Brain microvascular endothelial cell (primary cell): ENCODE measurements at regions not wholly inside any gene's neighbourhood (a gene's known extent, or its start where the extent isn't known, plus 50 kb on each side); places are given as distances from the start of the nearest gene placed in this dataset.

ENCODE experiments used
- DNase-seq: peaks from one replicate; pipeline ENCODE4 v3.0.0-alpha.2; 2020
- H3K27ac ChIP-seq: fragments of 250-450 bp; sonication (Bioruptor Pico); 2 replicates; pipeline ENCODE4 v1.5.1; 2020; ENCODE audit warnings: mild to moderate bottlenecking, moderate library complexity
- H3K27me3 ChIP-seq: fragments of 250-450 bp; sonication (Bioruptor Pico); replicated peaks from 2 replicates; pipeline ENCODE4 v1.5.1; 2020; ENCODE audit warnings: mild to moderate bottlenecking
- H3K36me3 ChIP-seq: fragments of 250-450 bp; sonication (Bioruptor Pico); replicated peaks from 2 replicates; pipeline ENCODE4 v1.5.1; 2020; ENCODE audit warnings: mild to moderate bottlenecking
- H3K4me3 ChIP-seq: 2 replicates; pipeline ENCODE4 v1.5.1; 2011; ENCODE audit warnings: low read depth, mild to moderate bottlenecking, control low read depth, low read length, moderate library complexity
- in situ Hi-C: cut with HindIII; loops from 2 replicates; pipeline ENCODE4 v1.10.0; 2017; ENCODE audit warnings: low sequenced_read_pairs, low pct_ligation_motif_present
- TF ChIP-seq, protein P1 (sequence below): IDR thresholded peaks from 2 replicates; pipeline ENCODE4 v1.5.1; 2011; ENCODE audit warnings: low read depth, mild to moderate bottlenecking, moderate library complexity, low read length, control low read depth, inconsistent platforms; ENCODE audit errors: missing control alignments

DNA sequence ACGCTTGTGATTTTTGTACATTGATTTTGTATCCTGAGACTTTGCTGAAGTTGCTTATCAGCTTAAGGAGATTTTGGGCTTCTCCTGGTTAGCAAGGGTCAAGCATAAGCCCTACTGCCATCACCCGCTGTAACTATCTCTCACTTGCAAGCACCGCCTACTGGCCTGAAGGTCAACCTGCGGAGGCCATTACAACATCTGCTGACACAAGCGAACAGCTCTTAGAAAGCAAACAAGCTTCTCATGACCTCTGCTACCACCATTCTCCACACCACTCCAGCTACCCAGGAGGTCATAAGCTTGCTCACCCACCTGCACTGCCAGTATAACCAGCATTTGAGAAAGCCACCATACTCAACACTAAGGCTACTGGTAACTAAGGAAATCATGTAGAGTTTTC lies 288.4 kb upstream of the KIRREL3 start:
- H3K27me3 ChIP-seq: no peaks in the 10 kb centered on the region
- H3K4me3 ChIP-seq: no peak overlapping the region
- in situ Hi-C loops: no loop called here
- H3K36me3 ChIP-seq: no peaks in the 10 kb centered on the region
- no peak overlapping the region for H3K27ac ChIP-seq
- DNase-seq: no peak
- TF ChIP-seq, protein P1, sequence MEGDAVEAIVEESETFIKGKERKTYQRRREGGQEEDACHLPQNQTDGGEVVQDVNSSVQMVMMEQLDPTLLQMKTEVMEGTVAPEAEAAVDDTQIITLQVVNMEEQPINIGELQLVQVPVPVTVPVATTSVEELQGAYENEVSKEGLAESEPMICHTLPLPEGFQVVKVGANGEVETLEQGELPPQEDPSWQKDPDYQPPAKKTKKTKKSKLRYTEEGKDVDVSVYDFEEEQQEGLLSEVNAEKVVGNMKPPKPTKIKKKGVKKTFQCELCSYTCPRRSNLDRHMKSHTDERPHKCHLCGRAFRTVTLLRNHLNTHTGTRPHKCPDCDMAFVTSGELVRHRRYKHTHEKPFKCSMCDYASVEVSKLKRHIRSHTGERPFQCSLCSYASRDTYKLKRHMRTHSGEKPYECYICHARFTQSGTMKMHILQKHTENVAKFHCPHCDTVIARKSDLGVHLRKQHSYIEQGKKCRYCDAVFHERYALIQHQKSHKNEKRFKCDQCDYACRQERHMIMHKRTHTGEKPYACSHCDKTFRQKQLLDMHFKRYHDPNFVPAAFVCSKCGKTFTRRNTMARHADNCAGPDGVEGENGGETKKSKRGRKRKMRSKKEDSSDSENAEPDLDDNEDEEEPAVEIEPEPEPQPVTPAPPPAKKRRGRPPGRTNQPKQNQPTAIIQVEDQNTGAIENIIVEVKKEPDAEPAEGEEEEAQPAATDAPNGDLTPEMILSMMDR: no peak

DNA sequence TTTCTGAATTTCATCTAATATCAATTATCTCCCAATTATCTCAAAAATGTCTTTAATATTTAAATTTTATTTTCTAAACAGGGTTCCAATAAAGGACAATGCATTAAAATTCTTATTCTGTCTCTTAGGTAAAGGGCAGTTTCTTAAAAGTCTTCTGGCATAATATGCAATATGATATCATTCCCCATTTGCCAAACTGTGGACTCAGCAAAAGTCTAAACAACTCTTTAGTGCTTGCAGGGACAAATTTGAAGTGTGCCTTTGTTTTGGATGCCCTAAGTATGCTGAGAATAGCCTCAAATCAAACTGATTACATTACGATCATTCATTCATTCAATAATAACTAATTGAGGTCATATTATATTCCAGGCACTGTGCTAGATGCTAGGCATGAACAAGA lies 281.0 kb upstream of the KIRREL3 start:
- no peak overlapping the region for H3K27ac ChIP-seq
- H3K27me3 ChIP-seq: no peaks in the 10 kb centered on the region
- no peak for DNase-seq
- H3K36me3 ChIP-seq: no peaks in the 10 kb centered on the region
- TF ChIP-seq, protein P1: no peak
- in situ Hi-C loops: no loop called here
- H3K4me3 ChIP-seq: no peak overlapping the region

DNA sequence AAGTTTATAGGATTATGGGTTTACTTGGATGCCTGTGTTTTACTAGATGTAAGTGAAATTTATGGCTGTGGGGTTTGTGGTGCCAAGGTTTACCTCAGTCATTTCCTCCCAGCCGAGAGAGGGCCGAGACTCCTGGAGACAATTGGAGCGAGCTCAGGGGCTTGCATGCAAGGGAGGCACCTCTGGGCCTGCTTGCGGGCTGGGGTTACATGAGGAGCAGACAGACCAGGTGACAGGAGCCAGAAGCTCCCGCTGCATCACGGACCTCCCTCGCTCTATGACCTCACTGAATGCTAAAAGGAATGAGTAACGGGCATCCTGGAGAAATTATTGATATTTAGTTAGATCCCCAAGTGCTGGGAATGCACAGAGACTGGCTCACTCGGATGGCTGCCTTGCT lies 275.2 kb upstream of the KIRREL3 start:
- H3K27me3 ChIP-seq: no peaks in the 10 kb centered on the region
- DNase-seq: no peak
- TF ChIP-seq, protein P1: no peak
- H3K36me3 ChIP-seq: no peaks in the 10 kb centered on the region
- in situ Hi-C loops: no loop called here
- no peak overlapping the region for H3K4me3 ChIP-seq
- H3K27ac ChIP-seq: no peak overlapping the region

DNA sequence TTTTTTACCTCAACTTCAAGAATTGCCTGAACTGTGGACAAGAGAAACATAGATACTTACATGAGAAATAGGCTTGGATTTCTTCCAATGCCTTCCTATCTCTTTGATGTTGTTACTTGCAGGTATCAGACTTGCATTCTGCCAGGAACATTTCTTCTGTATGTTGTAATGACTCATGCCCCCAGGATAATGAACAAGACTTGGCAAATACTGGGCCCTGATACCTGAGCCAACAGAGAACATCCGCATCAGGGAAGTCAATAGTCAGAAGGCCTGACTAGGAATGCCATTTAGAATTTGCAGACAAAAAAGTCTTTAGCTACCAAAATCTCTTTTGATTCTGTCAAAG lies 273.7 kb upstream of the KIRREL3 start:
- Histone ChIP-seq H3K27ac (no peak overlapping the region), H3K36me3 (no peaks in the 10 kb centered on the region), H3K4me3 (no peak overlapping the region), H3K27me3 (no peaks in the 10 kb centered on the region)
- in situ Hi-C loops: no loop called here
- DNase-seq: no peak
- TF ChIP-seq, protein P1: no peak

DNA sequence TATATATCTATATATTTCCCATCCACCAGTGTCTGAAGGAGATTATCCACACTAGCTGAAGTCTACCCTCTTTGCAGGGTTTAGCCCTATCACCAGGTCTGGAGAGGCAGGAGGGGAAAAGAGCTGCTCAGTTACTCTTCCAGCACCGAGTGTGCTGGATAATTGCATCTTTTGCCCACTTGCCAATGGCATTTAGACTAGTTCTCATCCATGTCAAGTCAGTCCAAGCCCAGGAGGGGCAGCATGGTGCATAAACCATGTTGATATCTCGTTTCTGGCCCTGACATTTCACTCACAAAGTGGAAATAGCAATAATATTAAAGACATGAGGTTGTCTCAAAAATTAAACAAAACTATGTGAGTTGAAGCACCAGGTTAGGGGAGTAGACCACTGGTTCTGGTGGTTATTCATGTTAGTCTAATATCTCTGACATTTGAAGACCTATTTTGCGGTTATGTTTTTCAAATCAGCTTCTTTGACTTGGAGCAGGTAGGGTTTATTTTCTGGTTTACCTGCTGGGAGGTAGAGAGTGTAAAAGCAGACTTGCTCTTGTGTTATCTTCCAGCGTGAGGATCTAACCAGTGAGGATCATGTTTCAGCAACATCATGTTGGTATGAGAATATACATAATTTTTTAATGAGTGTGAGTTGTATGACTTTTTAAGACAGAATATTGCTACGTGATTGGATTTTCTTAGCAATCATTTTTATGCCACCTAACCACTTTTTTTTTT lies 273.2 kb upstream of the KIRREL3 start:
- H3K36me3 ChIP-seq: no peaks in the 10 kb centered on the region
- H3K4me3 ChIP-seq: no peak overlapping the region
- TF ChIP-seq, protein P1: no peak
- in situ Hi-C loops: no loop called here
- no peaks in the 10 kb centered on the region for H3K27me3 ChIP-seq
- H3K27ac ChIP-seq: no peak overlapping the region
- DNase-seq: no peak

DNA sequence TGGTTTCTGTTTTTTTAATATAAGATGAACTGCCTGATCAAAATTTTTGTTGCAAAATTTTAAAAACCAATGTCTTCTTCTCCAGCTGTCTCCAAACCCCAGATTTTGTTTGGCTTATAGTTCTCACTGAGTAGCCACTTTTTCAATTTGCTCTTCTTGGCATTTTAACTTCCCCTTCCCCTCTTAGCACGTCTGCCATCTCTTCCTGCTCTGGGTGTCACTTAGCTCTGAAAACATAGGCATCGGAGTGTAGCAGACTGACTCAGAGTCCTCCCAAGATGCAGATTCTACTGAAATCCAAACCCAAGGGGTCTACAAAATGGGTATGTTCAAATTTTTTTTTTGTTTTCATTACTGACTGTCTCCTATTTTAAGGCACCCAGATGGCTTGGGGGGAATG lies 270.3 kb upstream of the KIRREL3 start:
- Histone ChIP-seq H3K27me3 (no peaks in the 10 kb centered on the region), H3K27ac (no peak overlapping the region), H3K4me3 (no peak overlapping the region), H3K36me3 (no peaks in the 10 kb centered on the region)
- no peak for DNase-seq
- TF ChIP-seq, protein P1: no peak
- in situ Hi-C loops: no loop called here
